HepG2 (cell line): ENCODE measurements at regions not wholly inside any gene's neighbourhood (a gene's known extent, or its start where the extent isn't known, plus 50 kb on each side); places are given as distances from the start of the nearest gene placed in this dataset.

Source experiments
- ARNT ChIP-seq: fragments of 450-650 bp; IDR thresholded peaks from 2 replicates; pipeline ENCODE4 v1.6.1; 2017
- POLR2AphosphoS5 ChIP-seq: IDR thresholded peaks from 2 replicates; pipeline ENCODE4 v1.6.1; 2012; ENCODE audit warnings: low read depth, low read length
- SMARCC2 ChIP-seq: fragments of 450-650 bp; IDR thresholded peaks from 2 replicates; pipeline ENCODE4 v1.6.1; 2017; ENCODE audit warnings: antibody characterized with exemption, mild to moderate bottlenecking
- TAF1 ChIP-seq: sonication (generic); formaldehyde crosslinking; IDR thresholded peaks from 2 replicates; pipeline ENCODE4 v1.4.0; 2020; ENCODE audit warnings: missing genetic modification reagents
- ZNF496 ChIP-seq: sonication (generic); formaldehyde crosslinking; IDR thresholded peaks from 2 replicates; pipeline ENCODE4 v1.8.1; 2023; ENCODE audit warnings: mild to moderate bottlenecking, moderate library complexity, missing genetic modification reagents; ENCODE audit not compliant: insufficient replicate concordance
- TF ChIP-seq, protein P1 (sequence below): sonication (generic); formaldehyde crosslinking; conservative IDR thresholded peaks from 2 replicates; pipeline ENCODE4 v1.4.0; 2020; ENCODE audit warnings: missing genetic modification reagents
- TF ChIP-seq, protein P2 (sequence below): sonication (generic); formaldehyde crosslinking; IDR thresholded peaks from 2 replicates; pipeline ENCODE4 v1.4.0; 2020; ENCODE audit warnings: mild to moderate bottlenecking, missing genetic modification reagents

DNA sequence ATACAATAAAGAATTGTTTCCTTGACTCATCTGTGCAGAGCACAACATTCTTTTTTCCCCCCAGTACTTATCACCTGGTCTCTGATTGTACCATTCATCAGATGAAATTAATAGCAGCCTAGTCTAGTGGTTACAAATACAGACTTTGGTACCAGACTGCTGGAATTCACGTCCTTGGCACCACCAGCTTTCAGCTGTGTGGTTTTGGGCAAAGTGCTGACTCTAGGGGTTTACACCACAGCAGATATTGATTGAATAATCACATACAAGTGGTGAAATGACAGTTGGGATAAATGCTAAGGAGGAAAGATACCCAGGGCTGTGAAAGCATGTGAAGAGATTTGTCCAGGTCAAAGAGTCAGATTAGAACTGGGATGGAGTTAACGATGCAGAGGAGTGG lies 79.3 kb upstream of the ATP10B start:
- no peak for TF ChIP-seq ARNT
- TF ChIP-seq POLR2AphosphoS5 = no peak
- TF ChIP-seq TAF1 (CRISPR knock-in tag) = no peak
- TF ChIP-seq, protein P1, sequence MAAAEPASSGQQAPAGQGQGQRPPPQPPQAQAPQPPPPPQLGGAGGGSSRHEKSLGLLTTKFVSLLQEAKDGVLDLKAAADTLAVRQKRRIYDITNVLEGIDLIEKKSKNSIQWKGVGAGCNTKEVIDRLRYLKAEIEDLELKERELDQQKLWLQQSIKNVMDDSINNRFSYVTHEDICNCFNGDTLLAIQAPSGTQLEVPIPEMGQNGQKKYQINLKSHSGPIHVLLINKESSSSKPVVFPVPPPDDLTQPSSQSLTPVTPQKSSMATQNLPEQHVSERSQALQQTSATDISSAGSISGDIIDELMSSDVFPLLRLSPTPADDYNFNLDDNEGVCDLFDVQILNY (CRISPR knock-in tag) = no peak
- no peak for TF ChIP-seq SMARCC2
- TF ChIP-seq, protein P2, sequence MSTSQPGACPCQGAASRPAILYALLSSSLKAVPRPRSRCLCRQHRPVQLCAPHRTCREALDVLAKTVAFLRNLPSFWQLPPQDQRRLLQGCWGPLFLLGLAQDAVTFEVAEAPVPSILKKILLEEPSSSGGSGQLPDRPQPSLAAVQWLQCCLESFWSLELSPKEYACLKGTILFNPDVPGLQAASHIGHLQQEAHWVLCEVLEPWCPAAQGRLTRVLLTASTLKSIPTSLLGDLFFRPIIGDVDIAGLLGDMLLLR = no peak
- TF ChIP-seq ZNF496 (CRISPR knock-in tag) = no peak
